Stimulated activated CD8-positive, alpha-beta memory T cell treated with anti-CD3 and anti-CD28 coated beads, Interleukin-4, amount 100 ng/mL, for 4 hours (primary cell): ENCODE measurements at regions not wholly inside any gene's neighbourhood (a gene's known extent, or its start where the extent isn't known, plus 50 kb on each side); places are given as distances from the start of the nearest gene placed in this dataset.
"Not testable (repeated sequence)": the region's sequence is repeated elsewhere in the genome, so short reads cannot be mapped to it uniquely, and the experiment has no call there.

Experiments used
- DNase-seq, 2 donors: peaks; one replicate each; pipeline ENCODE4 v3.0.0-alpha.2; 2020; ENCODE audit warnings: low read depth in 2 of 2, low spot score in 1 of 2

GRCh38 chr19:29154163-29154562 lies 58.8 kb downstream of the UQCRFS1 start:
- DNase-seq = no peak

GRCh38 chr19:29145756-29146155 lies 67.2 kb downstream of the UQCRFS1 start:
- DNase-seq = no peak

GRCh38 chr19:29143183-29143582 lies 69.8 kb downstream of the UQCRFS1 start:
- no peak for DNase-seq

- no peak for DNase-seq
Measured at GRCh38 chr19:29139227-29139626, 73.7 kb downstream of the UQCRFS1 start.

GRCh38 chr19:29138206-29138605 lies 74.7 kb downstream of the UQCRFS1 start:
- DNase-seq = not testable (repeated sequence)

GRCh38 chr19:29131456-29131855 lies 81.5 kb downstream of the UQCRFS1 start:
- no peak for DNase-seq

- DNase-seq = no peak
Measured at GRCh38 chr19:29129148-29129547, 83.8 kb downstream of the UQCRFS1 start.

GRCh38 chr19:29128203-29128602 lies 84.7 kb downstream of the UQCRFS1 start:
- no peak for DNase-seq

GRCh38 chr19:29122185-29122584 lies 90.8 kb downstream of the UQCRFS1 start:
- DNase-seq = no peak

- DNase-seq = no peak
Measured at GRCh38 chr19:29121684-29122083, 91.3 kb downstream of the UQCRFS1 start.

GRCh38 chr19:29120466-29120865 lies 92.5 kb downstream of the UQCRFS1 start:
- DNase-seq = no peak

- no peak for DNase-seq
Measured at GRCh38 chr19:29119590-29119989, 93.4 kb downstream of the UQCRFS1 start.

- DNase-seq = no peak
Measured at GRCh38 chr19:29118389-29118788, 94.6 kb downstream of the UQCRFS1 start.

GRCh38 chr19:29117926-29118325 lies 95.0 kb downstream of the UQCRFS1 start:
- DNase-seq = no peak

GRCh38 chr19:29115181-29115580 lies 97.8 kb downstream of the UQCRFS1 start:
- DNase-seq = no peak

- DNase-seq = no peak
Measured at GRCh38 chr19:29113838-29114237, 99.1 kb downstream of the UQCRFS1 start.

- no peak for DNase-seq
Measured at GRCh38 chr19:29111576-29111975, 101.4 kb downstream of the UQCRFS1 start.

GRCh38 chr19:29107831-29108230 lies 105.1 kb downstream of the UQCRFS1 start:
- DNase-seq = no peak

GRCh38 chr19:29106346-29106885 lies 106.5 kb downstream of the UQCRFS1 start:
- DNase-seq = no peak

GRCh38 chr19:29105629-29106292 lies 107.2 kb downstream of the UQCRFS1 start:
- no peak for DNase-seq

GRCh38 chr19:29104605-29105241 lies 108.2 kb downstream of the UQCRFS1 start:
- no peak for DNase-seq

- no peak for DNase-seq
Measured at GRCh38 chr19:29098863-29099481, 114.0 kb downstream of the UQCRFS1 start.
